Uterus (tissue), 3 donors: ENCODE measurements at regions not wholly inside any gene's neighbourhood (a gene's known extent, or its start where the extent isn't known, plus 50 kb on each side); places are given as distances from the start of the nearest gene placed in this dataset.

Source experiments
- DNase-seq, 2 donors: peaks; one replicate each; pipeline ENCODE4 v3.0.0-alpha.2; 2019 to 2020
- H3K27ac ChIP-seq, 2 donors: fragments of 200-600 bp; sonication (generic); 1 replicate in 1 of 2; 2 replicates in 1 of 2; pipeline ENCODE4 v1.5.1; 2016 to 2018
- H3K27me3 ChIP-seq, 2 donors: fragments of 200-600 bp; sonication (generic); one replicate each; pipeline ENCODE4 v1.5.1; 2018 to 2019; ENCODE audit warnings: control low read depth in 1 of 2
- H3K36me3 ChIP-seq, 2 donors: fragments of 200-600 bp; sonication (generic); one replicate each; pipeline ENCODE4 v1.5.1; 2019; ENCODE audit warnings: control low read depth in 1 of 2
- H3K4me1 ChIP-seq, 2 donors: fragments of 200-600 bp; sonication (generic); one replicate each; pipeline ENCODE4 v1.5.1; 2018 to 2019; ENCODE audit warnings: control low read depth in 1 of 2
- H3K4me3 ChIP-seq, 2 donors: fragments of 200-600 bp; sonication (generic); 1 replicate in 1 of 2; 2 replicates in 1 of 2; pipeline ENCODE4 v1.5.1; 2018 to 2019; ENCODE audit warnings: mild to moderate bottlenecking in 1 of 2
- H3K9me3 ChIP-seq, 2 donors: fragments of 200-600 bp; sonication (generic); one replicate each; pipeline ENCODE4 v1.5.1; 2019; ENCODE audit warnings: control low read depth in 1 of 2
- CTCF ChIP-seq, 4 experiments: fragments of 200-600 bp in 2 of 4; fragments of 450-650 bp in 2 of 4; sonication (generic) in 2 of 4; IDR thresholded peaks; one replicate each; pipeline ENCODE4 v1.5.1; 2016 to 2019; ENCODE audit warnings: antibody characterized with exemption in 4 of 4, mild to moderate bottlenecking in 2 of 4, moderate library complexity in 1 of 4
- POLR2A ChIP-seq, 2 donors: fragments of 450-650 bp; IDR thresholded peaks; one replicate each; pipeline ENCODE4 v1.6.1; 2016; ENCODE audit warnings: antibody characterized with exemption in 2 of 2, mild to moderate bottlenecking in 1 of 2, moderate library complexity in 1 of 2
- intact Hi-C: fragments of 100-400 bp; cut with DNase I; formaldehyde crosslinking; loops from one replicate; pipeline ENCODE4 v1.15.1; 2023; ENCODE audit warnings: low total_unique reads
- donor health status: DM: yes; HTN: yes; CAD: no.

DNA sequence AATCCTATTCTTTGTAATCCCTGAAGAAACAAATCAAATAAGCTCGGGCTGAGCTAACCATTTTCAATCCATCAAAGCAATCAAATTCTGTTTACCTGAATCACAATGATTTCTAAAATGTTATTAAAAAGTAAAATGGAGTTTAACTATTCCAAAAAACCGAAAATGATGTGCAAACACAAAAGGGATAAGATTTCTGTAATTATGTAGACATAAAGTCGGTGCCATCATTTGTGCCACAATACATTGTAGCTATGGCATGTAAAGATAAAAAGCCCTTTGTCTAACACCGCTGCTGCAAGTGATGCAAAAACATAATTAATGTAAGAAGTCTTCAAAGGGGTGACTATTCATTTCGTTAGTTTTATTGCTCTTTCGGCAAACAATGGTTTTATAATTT is 125.1 kb upstream of the FAM204A start:
- H3K27me3 ChIP-seq, result no peaks in the 10 kb centered on the region
- no peak overlapping the region for H3K27ac ChIP-seq
- TF ChIP-seq POLR2A (IDR thresholded peaks at IDR 0.05) (no peak), CTCF (IDR thresholded peaks at IDR 0.05) (no peak)
- intact Hi-C loops, result no loop called here
- H3K9me3 ChIP-seq, result no peaks in the 10 kb centered on the region
- DNase-seq, result no peak
- H3K4me3 ChIP-seq, result no peak overlapping the region
- H3K36me3 ChIP-seq, result no peaks in the 10 kb centered on the region
- no peaks in the 10 kb centered on the region for H3K4me1 ChIP-seq

GRCh38 chr10:118465300-118465874 is 123.3 kb upstream of the FAM204A start:
- no peak for DNase-seq
- Histone ChIP-seq H3K4me3 (no peak overlapping the region), H3K27me3 (no peaks in the 10 kb centered on the region), H3K27ac (no peak overlapping the region), H3K36me3 (no peaks in the 10 kb centered on the region), H3K4me1 (no peaks in the 10 kb centered on the region), H3K9me3 (no peaks in the 10 kb centered on the region)
- TF ChIP-seq CTCF (IDR thresholded peaks at IDR 0.05), result no peak
- no peak for TF ChIP-seq POLR2A (IDR thresholded peaks at IDR 0.05)
- intact Hi-C loops, result no loop called here

DNA sequence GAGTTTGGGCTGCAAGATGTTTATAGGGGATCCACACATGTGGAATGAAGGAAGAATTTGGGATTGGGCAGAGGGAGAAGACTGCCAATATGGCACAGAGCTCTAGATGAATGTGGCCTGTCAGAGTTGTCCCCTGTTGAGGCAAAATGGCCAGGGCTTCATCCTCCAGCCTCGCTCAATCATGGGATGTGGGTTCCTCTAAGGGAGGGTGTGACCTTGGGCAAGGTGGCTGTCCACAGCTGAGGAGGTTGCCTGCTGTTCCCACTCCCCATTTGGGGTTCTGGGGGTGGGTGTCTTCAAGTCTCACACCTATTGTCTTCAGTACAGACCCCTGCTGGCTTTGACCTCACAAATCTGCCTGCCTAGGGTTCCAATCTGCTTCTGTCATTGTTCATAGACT is 121.6 kb upstream of the FAM204A start:
- no peaks in the 10 kb centered on the region for H3K4me1 ChIP-seq
- no peak overlapping the region for H3K4me3 ChIP-seq
- no peak for TF ChIP-seq CTCF (IDR thresholded peaks at IDR 0.05)
- no peak for TF ChIP-seq POLR2A (IDR thresholded peaks at IDR 0.05)
- H3K9me3 ChIP-seq, result no peaks in the 10 kb centered on the region
- DNase-seq, result no peak
- H3K27me3 ChIP-seq, result no peaks in the 10 kb centered on the region
- intact Hi-C loops, result no loop called here
- H3K27ac ChIP-seq, result no peak overlapping the region
- H3K36me3 ChIP-seq, result no peaks in the 10 kb centered on the region

- Histone ChIP-seq H3K27ac (no peak overlapping the region), H3K4me3 (no peak overlapping the region), H3K9me3 (no peaks in the 10 kb centered on the region), H3K4me1 (no peaks in the 10 kb centered on the region), H3K27me3 (no peaks in the 10 kb centered on the region), H3K36me3 (no peaks in the 10 kb centered on the region)
- DNase-seq, result no peak
- TF ChIP-seq CTCF (IDR thresholded peaks at IDR 0.05) (no peak), POLR2A (IDR thresholded peaks at IDR 0.05) (no peak)
- intact Hi-C loops, result no loop called here
Measured at GRCh38 chr10:118462401-118462800, 120.3 kb upstream of the FAM204A start.

DNA sequence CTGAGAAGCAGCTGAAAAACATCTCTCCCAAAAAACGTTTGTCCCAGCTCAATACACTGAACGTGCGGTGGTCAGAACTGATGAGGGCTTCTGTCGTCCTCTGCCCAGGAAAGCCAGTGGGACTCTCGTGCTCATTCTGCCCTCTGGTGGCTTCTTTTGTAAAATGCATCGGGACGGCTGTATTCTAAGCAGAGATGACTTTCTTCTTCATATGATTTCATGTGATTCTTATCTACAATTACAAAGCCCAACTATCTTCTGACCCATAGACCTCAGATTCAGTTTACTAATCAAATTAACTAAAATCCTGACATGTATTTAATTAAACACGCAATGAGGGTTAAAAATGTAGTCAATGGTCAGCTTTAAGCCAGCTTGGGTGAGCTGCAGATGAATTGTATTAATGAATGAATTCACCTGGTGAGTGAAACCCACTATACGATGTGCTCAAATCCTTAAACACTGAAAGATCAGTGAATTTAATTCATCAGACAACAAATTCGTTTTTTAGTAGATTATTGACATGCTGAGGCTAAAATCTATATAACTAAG is 117.6 kb upstream of the FAM204A start:
- TF ChIP-seq CTCF (IDR thresholded peaks at IDR 0.05) (peak; percentile 66 to 78 (median 74)), POLR2A (IDR thresholded peaks at IDR 0.05) (no peak)
- peak; percentile 65 to 71 for DNase-seq
- H3K27ac ChIP-seq, result no peak overlapping the region
- no peaks in the 10 kb centered on the region for H3K9me3 ChIP-seq
- intact Hi-C loops, result no loop called here
- no peak overlapping the region for H3K4me3 ChIP-seq
- H3K36me3 ChIP-seq, result no peaks in the 10 kb centered on the region
- no peaks in the 10 kb centered on the region for H3K27me3 ChIP-seq
- no peaks in the 10 kb centered on the region for H3K4me1 ChIP-seq
